ENCODE measurements at regions not wholly inside any gene's neighbourhood (a gene's known extent, or its start where the extent isn't known, plus 50 kb on each side); places are given as distances from the start of the nearest gene placed in this dataset.

DNA sequence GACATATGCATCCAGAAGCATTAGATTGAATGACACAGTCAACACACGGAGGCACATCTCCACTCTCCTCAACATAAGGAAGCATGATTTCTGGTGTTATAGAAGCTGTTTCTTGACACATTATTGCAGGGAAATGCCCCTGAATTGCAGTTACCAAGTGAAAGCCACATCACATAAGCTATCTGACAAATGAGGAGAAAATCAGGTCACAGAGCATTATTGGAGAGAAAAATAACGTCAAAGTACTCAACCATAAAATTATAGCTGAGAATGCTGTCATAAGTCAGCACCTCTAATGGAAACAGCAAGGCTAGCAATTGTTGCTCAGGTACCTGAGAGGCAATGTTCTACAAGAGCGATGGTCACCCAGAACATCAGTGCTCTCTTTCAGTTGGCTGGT lies 169.9 kb upstream of the PALMD start (continued):
- TF ChIP-seq, protein P1, sequence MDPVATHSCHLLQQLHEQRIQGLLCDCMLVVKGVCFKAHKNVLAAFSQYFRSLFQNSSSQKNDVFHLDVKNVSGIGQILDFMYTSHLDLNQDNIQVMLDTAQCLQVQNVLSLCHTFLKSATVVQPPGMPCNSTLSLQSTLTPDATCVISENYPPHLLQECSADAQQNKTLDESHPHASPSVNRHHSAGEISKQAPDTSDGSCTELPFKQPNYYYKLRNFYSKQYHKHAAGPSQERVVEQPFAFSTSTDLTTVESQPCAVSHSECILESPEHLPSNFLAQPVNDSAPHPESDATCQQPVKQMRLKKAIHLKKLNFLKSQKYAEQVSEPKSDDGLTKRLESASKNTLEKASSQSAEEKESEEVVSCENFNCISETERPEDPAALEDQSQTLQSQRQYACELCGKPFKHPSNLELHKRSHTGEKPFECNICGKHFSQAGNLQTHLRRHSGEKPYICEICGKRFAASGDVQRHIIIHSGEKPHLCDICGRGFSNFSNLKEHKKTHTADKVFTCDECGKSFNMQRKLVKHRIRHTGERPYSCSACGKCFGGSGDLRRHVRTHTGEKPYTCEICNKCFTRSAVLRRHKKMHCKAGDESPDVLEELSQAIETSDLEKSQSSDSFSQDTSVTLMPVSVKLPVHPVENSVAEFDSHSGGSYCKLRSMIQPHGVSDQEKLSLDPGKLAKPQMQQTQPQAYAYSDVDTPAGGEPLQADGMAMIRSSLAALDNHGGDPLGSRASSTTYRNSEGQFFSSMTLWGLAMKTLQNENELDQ (CRISPR knock-in tag; IDR thresholded peaks at IDR 0.05; ENCODE audit: borderline replicate concordance): no peak

DNA sequence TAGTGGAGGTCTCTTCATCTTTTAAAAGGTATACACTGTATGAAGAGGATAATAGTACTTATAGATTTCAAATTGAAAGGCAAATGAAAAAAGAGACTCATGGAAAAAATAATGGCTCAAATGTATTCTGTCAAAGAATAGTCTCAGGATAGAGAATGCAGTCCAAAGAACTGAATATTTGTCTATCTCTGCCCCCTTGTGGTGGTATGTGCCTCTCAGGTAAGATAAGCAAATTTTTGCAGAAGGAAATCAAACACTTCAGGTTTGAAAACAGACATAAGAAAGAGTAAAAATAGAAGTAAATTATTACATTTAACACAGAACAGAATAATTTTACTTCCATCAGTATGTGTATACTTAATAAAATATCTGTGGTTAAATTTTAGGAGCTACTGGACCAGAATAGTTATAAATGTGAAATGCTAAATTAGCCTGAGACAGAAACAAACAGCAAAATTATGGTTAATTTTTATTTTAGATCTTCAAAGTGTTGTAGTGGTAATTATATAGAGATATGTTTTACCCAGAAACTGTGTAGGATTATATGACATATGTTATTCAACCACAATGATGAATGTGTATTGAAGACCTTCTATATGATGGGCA lies 164.4 kb upstream of the PALMD start:
- H3K9me3 ChIP-seq (ENCODE audit: low read length): no peaks in the 10 kb centered on the region
- in situ Hi-C loops (cut with HindIII; ENCODE audit: extremely low pct_ligation_motif_present, low pct_unique_long_range_greater_than_20kb) (loop anchor here (10.0 kb wide), 1 partner anchor 307 kb away; no protein-coding TSS in a partner anchor), intact Hi-C loops (cut with micrococcal nuclease; ENCODE audit: unreplicated experiment) (loop anchor here (1.0 to 2.0 kb wide), 5 partner anchors 165 to 687 kb away; partner anchors contain the start of gene PALMD)
- no peaks in the 10 kb centered on the region for H3K79me2 ChIP-seq (ENCODE audit: insufficient read depth, low read length)
- ChIA-PET POLR2A (no interaction called here), CTCF (ENCODE audit: low intra/inter-chr PET ratio, low total read pairs) (interaction anchor here (1.1 to 2.8 kb wide), 5 partner anchors 46 to 301 kb away, joined by 3 to 16 read pairs (median 6); no protein-coding TSS in a partner anchor)
- H3K4me2 ChIP-seq (ENCODE audit: low read depth, low read length): no peak overlapping the region
- no peaks in the 10 kb centered on the region for H4K20me1 ChIP-seq (ENCODE audit: insufficient read depth, low read length)
- ATAC-seq (peak; percentile 77), FAIRE-seq (no peak), DNase-seq (ENCODE audit: low spot score) (peak; percentile 60)
- no peak overlapping the region for H3K9ac ChIP-seq (ENCODE audit: insufficient read depth, low read depth, low read length)
- H3K4me1 ChIP-seq (ENCODE audit: insufficient read depth, low read length): no peaks in the 10 kb centered on the region
- no peaks in the 10 kb centered on the region for H3K36me3 ChIP-seq (replicated peaks in 1 of 2; ENCODE audit: control insufficient read depth in 1 of 2, insufficient read depth in 2 of 2, low read length in 2 of 2)
- no peak overlapping the region for H3K27ac ChIP-seq (ENCODE audit: extremely low read length, insufficient read depth, low read length)
- H3K27me3 ChIP-seq (ENCODE audit: control insufficient read depth in 1 of 2, insufficient read depth in 2 of 2, low read length in 2 of 2): no peaks in the 10 kb centered on the region
- H2AFZ ChIP-seq (ENCODE audit: low read length): no peak overlapping the region
- no TSS peak for BruUV-seq (replicated peaks)
- H3K4me3 ChIP-seq (replicated peaks in 1 of 3; ENCODE audit: insufficient read depth in 1 of 3, low read depth in 2 of 3, low read length in 3 of 3): no peak overlapping the region
- TF ChIP-seq, protein P2, sequence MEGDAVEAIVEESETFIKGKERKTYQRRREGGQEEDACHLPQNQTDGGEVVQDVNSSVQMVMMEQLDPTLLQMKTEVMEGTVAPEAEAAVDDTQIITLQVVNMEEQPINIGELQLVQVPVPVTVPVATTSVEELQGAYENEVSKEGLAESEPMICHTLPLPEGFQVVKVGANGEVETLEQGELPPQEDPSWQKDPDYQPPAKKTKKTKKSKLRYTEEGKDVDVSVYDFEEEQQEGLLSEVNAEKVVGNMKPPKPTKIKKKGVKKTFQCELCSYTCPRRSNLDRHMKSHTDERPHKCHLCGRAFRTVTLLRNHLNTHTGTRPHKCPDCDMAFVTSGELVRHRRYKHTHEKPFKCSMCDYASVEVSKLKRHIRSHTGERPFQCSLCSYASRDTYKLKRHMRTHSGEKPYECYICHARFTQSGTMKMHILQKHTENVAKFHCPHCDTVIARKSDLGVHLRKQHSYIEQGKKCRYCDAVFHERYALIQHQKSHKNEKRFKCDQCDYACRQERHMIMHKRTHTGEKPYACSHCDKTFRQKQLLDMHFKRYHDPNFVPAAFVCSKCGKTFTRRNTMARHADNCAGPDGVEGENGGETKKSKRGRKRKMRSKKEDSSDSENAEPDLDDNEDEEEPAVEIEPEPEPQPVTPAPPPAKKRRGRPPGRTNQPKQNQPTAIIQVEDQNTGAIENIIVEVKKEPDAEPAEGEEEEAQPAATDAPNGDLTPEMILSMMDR (CRISPR knock-in tag; IDR thresholded peaks at IDR 0.05): peak; percentile 70
- TF ChIP-seq TEAD3 (CRISPR knock-in tag; optimal IDR thresholded peaks at IDR 0.05; ENCODE audit: borderline replicate concordance) (peak; percentile 49), RARG (CRISPR knock-in tag; IDR thresholded peaks at IDR 0.05; ENCODE audit: low read depth) (no peak), ZNF331 (CRISPR knock-in tag; IDR thresholded peaks at IDR 0.05) (no peak), TCF7 (IDR thresholded peaks at IDR 0.05; ENCODE audit: low read depth) (no peak), ZNF343 (CRISPR knock-in tag; IDR thresholded peaks at IDR 0.05) (no peak), RAD21 (CRISPR knock-in tag; IDR thresholded peaks at IDR 0.05) (peak; percentile 53; the same call in 1 of the 2 replicates), STAG1 (CRISPR knock-in tag; IDR thresholded peaks at IDR 0.05) (peak; percentile 80)
- TF ChIP-seq, protein P3, sequence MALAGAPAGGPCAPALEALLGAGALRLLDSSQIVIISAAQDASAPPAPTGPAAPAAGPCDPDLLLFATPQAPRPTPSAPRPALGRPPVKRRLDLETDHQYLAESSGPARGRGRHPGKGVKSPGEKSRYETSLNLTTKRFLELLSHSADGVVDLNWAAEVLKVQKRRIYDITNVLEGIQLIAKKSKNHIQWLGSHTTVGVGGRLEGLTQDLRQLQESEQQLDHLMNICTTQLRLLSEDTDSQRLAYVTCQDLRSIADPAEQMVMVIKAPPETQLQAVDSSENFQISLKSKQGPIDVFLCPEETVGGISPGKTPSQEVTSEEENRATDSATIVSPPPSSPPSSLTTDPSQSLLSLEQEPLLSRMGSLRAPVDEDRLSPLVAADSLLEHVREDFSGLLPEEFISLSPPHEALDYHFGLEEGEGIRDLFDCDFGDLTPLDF (CRISPR knock-in tag; IDR thresholded peaks at IDR 0.05): no peak
- TF ChIP-seq, protein P4, sequence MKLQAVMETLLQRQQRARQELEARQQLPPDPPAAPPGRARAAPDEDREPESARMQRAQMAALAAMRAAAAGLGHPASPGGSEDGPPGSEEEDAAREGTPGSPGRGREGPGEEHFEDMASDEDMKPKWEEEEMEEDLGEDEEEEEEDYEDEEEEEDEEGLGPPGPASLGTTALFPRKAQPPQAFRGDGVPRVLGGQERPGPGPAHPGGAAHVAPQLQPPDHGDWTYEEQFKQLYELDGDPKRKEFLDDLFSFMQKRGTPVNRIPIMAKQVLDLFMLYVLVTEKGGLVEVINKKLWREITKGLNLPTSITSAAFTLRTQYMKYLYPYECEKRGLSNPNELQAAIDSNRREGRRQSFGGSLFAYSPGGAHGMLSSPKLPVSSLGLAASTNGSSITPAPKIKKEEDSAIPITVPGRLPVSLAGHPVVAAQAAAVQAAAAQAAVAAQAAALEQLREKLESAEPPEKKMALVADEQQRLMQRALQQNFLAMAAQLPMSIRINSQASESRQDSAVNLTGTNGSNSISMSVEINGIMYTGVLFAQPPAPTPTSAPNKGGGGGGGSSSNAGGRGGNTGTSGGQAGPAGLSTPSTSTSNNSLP (IDR thresholded peaks at IDR 0.05; ENCODE audit: low read depth, low read length): 0 out of 2 replicates have a peak, but pooled peaks have one; percentile 28
